ENCODE measurements at regions not wholly inside any gene's neighbourhood (a gene's known extent, or its start where the extent isn't known, plus 50 kb on each side); places are given as distances from the start of the nearest gene placed in this dataset.

DNA sequence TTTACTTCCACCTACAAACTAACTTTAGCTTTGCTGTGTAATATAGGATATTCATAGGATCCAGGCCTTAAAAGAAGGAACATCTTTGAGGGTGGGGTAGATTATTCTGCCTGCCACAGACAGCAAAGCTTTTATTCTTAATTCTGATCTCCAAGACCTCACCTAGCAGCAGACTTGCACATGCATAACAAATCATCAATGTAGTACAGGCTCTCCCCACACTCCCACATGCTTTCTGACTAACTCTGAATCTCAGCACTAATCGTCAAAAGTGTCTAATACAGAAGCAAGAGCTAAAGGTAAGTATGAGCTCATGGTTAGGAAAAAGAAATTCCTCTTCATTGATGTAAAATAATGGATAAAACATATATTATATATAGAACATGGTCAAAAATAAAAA, 1468.5 kb upstream of the B3GALT2 start:
- WGBS (ENCODE audit: insufficient coverage), result no CpG with 5 or more reads among the region's 1 CpG
- H3K4me1 ChIP-seq (ENCODE audit: control insufficient read depth, insufficient read depth, low read length), result no peaks in the 10 kb centered on the region
- ATAC-seq, result no peak

DNA sequence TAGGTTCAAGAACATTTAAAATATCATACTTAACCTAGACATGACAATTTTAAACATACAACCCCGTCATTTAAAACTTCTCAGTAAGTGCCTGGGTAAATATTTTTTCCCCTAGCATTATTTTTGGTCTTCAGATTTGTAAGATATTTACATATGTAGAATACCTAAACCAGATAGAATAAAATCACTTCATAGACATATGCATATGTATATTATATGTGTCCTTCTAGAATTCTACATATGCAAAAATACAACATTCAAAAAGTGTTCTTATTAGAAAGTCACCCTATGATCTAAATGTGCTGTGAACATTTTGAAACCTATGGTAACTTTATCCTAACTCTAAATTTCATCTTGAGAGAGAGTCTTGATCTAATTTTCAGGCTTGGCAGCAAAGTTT, 1467.0 kb upstream of the B3GALT2 start:
- H3K4me1 Mint-ChIP-seq, result no peaks in the 10 kb centered on the region
- no peaks in the 10 kb centered on the region for H3K4me1 ChIP-seq (ENCODE audit: control insufficient read depth, insufficient read depth, low read length)
- H3K9me3 ChIP-seq (ENCODE audit: control insufficient read depth, insufficient read depth, low read length), result no peaks in the 10 kb centered on the region
- intact Hi-C loops (cut with micrococcal nuclease), result no loop called here
- no peaks in the 10 kb centered on the region for H3K36me3 Mint-ChIP-seq
- H3K27ac ChIP-seq (ENCODE audit: low read length), result no peak overlapping the region
- ATAC-seq (no peak), DNase-seq (no peak)
- WGBS (ENCODE audit: insufficient coverage), result no CpG with 5 or more reads among the region's 1 CpG
- H3K27ac Mint-ChIP-seq, result no peak overlapping the region
- no peak overlapping the region for H3K4me3 Mint-ChIP-seq
- TF ChIP-seq, protein P1, sequence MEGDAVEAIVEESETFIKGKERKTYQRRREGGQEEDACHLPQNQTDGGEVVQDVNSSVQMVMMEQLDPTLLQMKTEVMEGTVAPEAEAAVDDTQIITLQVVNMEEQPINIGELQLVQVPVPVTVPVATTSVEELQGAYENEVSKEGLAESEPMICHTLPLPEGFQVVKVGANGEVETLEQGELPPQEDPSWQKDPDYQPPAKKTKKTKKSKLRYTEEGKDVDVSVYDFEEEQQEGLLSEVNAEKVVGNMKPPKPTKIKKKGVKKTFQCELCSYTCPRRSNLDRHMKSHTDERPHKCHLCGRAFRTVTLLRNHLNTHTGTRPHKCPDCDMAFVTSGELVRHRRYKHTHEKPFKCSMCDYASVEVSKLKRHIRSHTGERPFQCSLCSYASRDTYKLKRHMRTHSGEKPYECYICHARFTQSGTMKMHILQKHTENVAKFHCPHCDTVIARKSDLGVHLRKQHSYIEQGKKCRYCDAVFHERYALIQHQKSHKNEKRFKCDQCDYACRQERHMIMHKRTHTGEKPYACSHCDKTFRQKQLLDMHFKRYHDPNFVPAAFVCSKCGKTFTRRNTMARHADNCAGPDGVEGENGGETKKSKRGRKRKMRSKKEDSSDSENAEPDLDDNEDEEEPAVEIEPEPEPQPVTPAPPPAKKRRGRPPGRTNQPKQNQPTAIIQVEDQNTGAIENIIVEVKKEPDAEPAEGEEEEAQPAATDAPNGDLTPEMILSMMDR (IDR thresholded peaks at IDR 0.05), result no peak
- H3K27me3 Mint-ChIP-seq (ENCODE audit: low read depth in 2 of 2), result no peaks in the 10 kb centered on the region
- H3K4me3 ChIP-seq (ENCODE audit: low read length), result no peak overlapping the region
- no peaks in the 10 kb centered on the region for H3K27me3 ChIP-seq (ENCODE audit: control insufficient read depth, insufficient read depth, low read length)
- H3K36me3 ChIP-seq (ENCODE audit: control insufficient read depth, insufficient read depth, low read length), result no peaks in the 10 kb centered on the region
- H3K9me3 Mint-ChIP-seq, result peaks cover 10 to 15% of the 10 kb centered on the region in 2 donors

More for the DNA sequence above, 1468.5 kb upstream of the B3GALT2 start:
- no peak for DNase-seq
- no peaks in the 10 kb centered on the region for H3K36me3 ChIP-seq (ENCODE audit: control insufficient read depth, insufficient read depth, low read length)
- H3K4me1 Mint-ChIP-seq, result no peaks in the 10 kb centered on the region
- peaks cover 10 to 16% of the 10 kb centered on the region in 2 donors for H3K9me3 Mint-ChIP-seq
- H3K4me3 Mint-ChIP-seq, result no peak overlapping the region
- intact Hi-C loops (cut with micrococcal nuclease), result no loop called here
- TF ChIP-seq, protein P1 (IDR thresholded peaks at IDR 0.05), result no peak
- H3K27ac ChIP-seq (ENCODE audit: low read length), result no peak overlapping the region
- H3K4me3 ChIP-seq (ENCODE audit: low read length), result no peak overlapping the region
- H3K27me3 Mint-ChIP-seq (ENCODE audit: low read depth in 2 of 2), result no peaks in the 10 kb centered on the region
- no peaks in the 10 kb centered on the region for H3K9me3 ChIP-seq (ENCODE audit: control insufficient read depth, insufficient read depth, low read length)
- no peaks in the 10 kb centered on the region for H3K27me3 ChIP-seq (ENCODE audit: control insufficient read depth, insufficient read depth, low read length)
- H3K27ac Mint-ChIP-seq, result no peak overlapping the region
- H3K36me3 Mint-ChIP-seq, result peaks cover 3% of the 10 kb centered on the region

DNA sequence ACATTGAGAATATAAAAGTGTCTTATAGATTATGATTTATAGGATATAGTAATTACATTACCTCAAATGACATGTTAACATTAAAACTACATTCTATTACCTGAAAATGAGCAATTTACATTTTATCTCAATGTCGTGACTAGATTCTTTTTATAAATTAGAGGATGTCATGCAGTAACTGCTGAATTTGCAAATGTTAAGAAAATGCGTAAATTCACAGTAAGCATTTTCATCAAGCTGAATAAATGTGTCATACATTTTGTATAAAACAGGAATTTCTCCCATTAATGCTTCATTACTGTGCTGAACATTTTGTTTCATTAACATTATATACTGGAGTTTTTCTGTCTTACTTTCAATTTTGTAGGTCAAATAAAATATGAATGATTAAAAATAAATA, 1460.7 kb upstream of the B3GALT2 start:
- Mint-ChIP-seq H3K9me3 (peaks cover 2 to 3% of the 10 kb centered on the region in 2 donors), H3K36me3 (no peaks in the 10 kb centered on the region), H3K4me3 (no peak overlapping the region), H3K27me3 (ENCODE audit: low read depth in 2 of 2) (no peaks in the 10 kb centered on the region), H3K4me1 (no peaks in the 10 kb centered on the region), H3K27ac (no peak overlapping the region)
- H3K27me3 ChIP-seq (ENCODE audit: control insufficient read depth, insufficient read depth, low read length), result no peaks in the 10 kb centered on the region
- WGBS (ENCODE audit: insufficient coverage), result no CpG with 5 or more reads among the region's 2 CpGs
- intact Hi-C loops (cut with micrococcal nuclease), result no loop called here
- DNase-seq, result no peak
- H3K36me3 ChIP-seq (ENCODE audit: control insufficient read depth, insufficient read depth, low read length), result no peaks in the 10 kb centered on the region
- TF ChIP-seq, protein P1 (IDR thresholded peaks at IDR 0.05), result no peak
- H3K4me1 ChIP-seq (ENCODE audit: control insufficient read depth, insufficient read depth, low read length), result no peaks in the 10 kb centered on the region
- ATAC-seq, result no peak
- H3K4me3 ChIP-seq (ENCODE audit: low read length), result no peak overlapping the region
- no peak overlapping the region for H3K27ac ChIP-seq (ENCODE audit: low read length)
- H3K9me3 ChIP-seq (ENCODE audit: control insufficient read depth, insufficient read depth, low read length), result peaks cover 6% of the 10 kb centered on the region

DNA sequence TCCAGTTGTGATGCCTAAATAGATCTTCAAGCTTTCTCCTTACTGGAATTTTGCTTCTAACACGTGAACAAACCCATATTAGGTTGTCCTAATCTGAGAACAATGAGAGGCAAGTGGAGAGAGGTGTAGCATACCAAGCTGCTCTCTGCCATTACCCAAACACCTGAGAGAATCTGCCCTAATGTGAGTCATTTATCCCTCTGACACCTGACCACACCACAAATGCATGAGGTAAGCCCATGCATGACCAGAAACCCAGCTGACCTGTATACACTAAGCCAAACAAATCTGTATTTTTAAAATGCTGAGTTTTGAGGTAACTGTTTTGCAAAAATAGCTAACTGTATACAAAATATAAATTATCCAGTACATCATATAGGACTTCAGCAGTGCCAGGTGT, 1458.1 kb upstream of the B3GALT2 start:
- H3K9me3 Mint-ChIP-seq, result peaks cover 4 to 5% of the 10 kb centered on the region in 2 donors
- no peak for DNase-seq
- H3K27me3 Mint-ChIP-seq (ENCODE audit: low read depth in 2 of 2), result no peaks in the 10 kb centered on the region
- intact Hi-C loops (cut with micrococcal nuclease), result no loop called here
- no peaks in the 10 kb centered on the region for H3K4me1 ChIP-seq (ENCODE audit: control insufficient read depth, insufficient read depth, low read length)
- H3K4me1 Mint-ChIP-seq, result no peaks in the 10 kb centered on the region
- no peak overlapping the region for H3K4me3 ChIP-seq (ENCODE audit: low read length)
- no peaks in the 10 kb centered on the region for H3K36me3 ChIP-seq (ENCODE audit: control insufficient read depth, insufficient read depth, low read length)
- H3K27ac Mint-ChIP-seq, result no peak overlapping the region
- H3K27ac ChIP-seq (ENCODE audit: low read length), result no peak overlapping the region
- peaks cover 6% of the 10 kb centered on the region for H3K9me3 ChIP-seq (ENCODE audit: control insufficient read depth, insufficient read depth, low read length)
- no peak for ATAC-seq
- TF ChIP-seq, protein P1 (IDR thresholded peaks at IDR 0.05), result no peak
- no peaks in the 10 kb centered on the region for H3K27me3 ChIP-seq (ENCODE audit: control insufficient read depth, insufficient read depth, low read length)
- WGBS (ENCODE audit: insufficient coverage), result 67% methylated on average over 1 of the region's 1 CpG
- H3K36me3 Mint-ChIP-seq, result no peaks in the 10 kb centered on the region
- H3K4me3 Mint-ChIP-seq, result no peak overlapping the region

Data from natural killer cell (primary cell).